ENCODE measurements at regions not wholly inside any gene's neighbourhood (a gene's known extent, or its start where the extent isn't known, plus 50 kb on each side); places are given as distances from the start of the nearest gene placed in this dataset.

- H3K27me3 Mint-ChIP-seq (ENCODE audit: low read depth in 3 of 3), result no peaks in the 10 kb centered on the region
- no peak for DNase-seq
- H3K9me3 Mint-ChIP-seq, result peaks cover 0 to 13% (median under 1%) of the 10 kb centered on the region in 6 donors
- no peaks in the 10 kb centered on the region for H3K36me3 Mint-ChIP-seq
- no peaks in the 10 kb centered on the region for H3K4me1 Mint-ChIP-seq
- H3K4me3 Mint-ChIP-seq, result no peak overlapping the region
- H3K27ac Mint-ChIP-seq, result no peak overlapping the region
Measured at GRCh38 chr2:40803900-40804299, 352.0 kb upstream of the SLC8A1 start.

- Mint-ChIP-seq H3K4me3 (no peak overlapping the region), H3K9me3 (peaks cover 0 to 16% (median 0%) of the 10 kb centered on the region in 6 donors), H3K36me3 (no peaks in the 10 kb centered on the region), H3K27me3 (ENCODE audit: low read depth in 3 of 3) (no peaks in the 10 kb centered on the region), H3K27ac (no peak overlapping the region), H3K4me1 (no peaks in the 10 kb centered on the region)
- DNase-seq, result no peak
Measured at GRCh38 chr2:40809156-40809555, 357.3 kb upstream of the SLC8A1 start.

GRCh38 chr2:40814616-40815015, 362.7 kb upstream of the SLC8A1 start:
- Mint-ChIP-seq H3K27ac (no peak overlapping the region), H3K36me3 (no peaks in the 10 kb centered on the region)

DNA sequence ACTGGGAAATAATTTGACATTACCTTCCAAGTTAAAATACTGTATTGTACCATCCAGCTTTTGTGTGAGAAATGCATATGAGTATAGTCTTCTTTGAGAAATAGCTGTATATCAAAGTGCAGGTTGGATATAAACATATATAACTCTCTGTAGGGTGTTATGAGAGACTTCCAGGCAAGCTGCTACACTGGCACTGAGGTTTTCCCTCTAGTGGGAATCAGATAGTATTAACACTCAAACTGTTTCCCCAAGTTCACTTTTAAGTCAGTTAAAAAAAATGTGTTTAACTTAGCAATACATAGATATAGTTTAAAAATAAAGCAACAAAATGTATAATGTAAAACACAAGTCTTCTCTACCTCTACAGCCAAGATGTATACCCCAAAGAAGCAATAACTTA, 368.4 kb upstream of the SLC8A1 start:
- Mint-ChIP-seq H3K4me3 (no peak overlapping the region), H3K27me3 (ENCODE audit: low read depth in 3 of 3) (no peaks in the 10 kb centered on the region), H3K27ac (no peak overlapping the region), H3K4me1 (peaks cover 0 to 9% of the 10 kb centered on the region in 2 donors), H3K36me3 (no peaks in the 10 kb centered on the region), H3K9me3 (peaks cover 0 to 8% (median 3%) of the 10 kb centered on the region in 6 donors)
- DNase-seq, result no peak

More at GRCh38 chr2:40814616-40815015, 362.7 kb upstream of the SLC8A1 start:
- peaks cover 0 to 13% (median 0%) of the 10 kb centered on the region in 6 donors for H3K9me3 Mint-ChIP-seq
- no peaks in the 10 kb centered on the region for H3K4me1 Mint-ChIP-seq
- H3K27me3 Mint-ChIP-seq (ENCODE audit: low read depth in 3 of 3), result no peaks in the 10 kb centered on the region
- DNase-seq, result no peak
- H3K4me3 Mint-ChIP-seq, result no peak overlapping the region

GRCh38 chr2:40823478-40823877, 371.6 kb upstream of the SLC8A1 start:
- Mint-ChIP-seq H3K4me3 (no peak overlapping the region), H3K27me3 (ENCODE audit: low read depth in 3 of 3) (no peaks in the 10 kb centered on the region), H3K4me1 (peaks cover 0 to 9% of the 10 kb centered on the region in 2 donors), H3K9me3 (peaks cover 0 to 6% (median 0%) of the 10 kb centered on the region in 6 donors), H3K36me3 (no peaks in the 10 kb centered on the region), H3K27ac (no peak overlapping the region)
- DNase-seq, result no peak

GRCh38 chr2:40824278-40824677, 372.4 kb upstream of the SLC8A1 start:
- Mint-ChIP-seq H3K4me3 (no peak overlapping the region), H3K4me1 (peaks cover 0 to 9% of the 10 kb centered on the region in 2 donors), H3K27me3 (ENCODE audit: low read depth in 3 of 3) (no peaks in the 10 kb centered on the region), H3K27ac (no peak overlapping the region), H3K9me3 (peaks cover 0 to 6% (median 2%) of the 10 kb centered on the region in 6 donors), H3K36me3 (no peaks in the 10 kb centered on the region)
- no peak for DNase-seq

GRCh38 chr2:40827392-40827791, 375.5 kb upstream of the SLC8A1 start:
- Mint-ChIP-seq H3K4me1 (peaks cover 0 to 9% of the 10 kb centered on the region in 2 donors), H3K36me3 (no peaks in the 10 kb centered on the region)

DNA sequence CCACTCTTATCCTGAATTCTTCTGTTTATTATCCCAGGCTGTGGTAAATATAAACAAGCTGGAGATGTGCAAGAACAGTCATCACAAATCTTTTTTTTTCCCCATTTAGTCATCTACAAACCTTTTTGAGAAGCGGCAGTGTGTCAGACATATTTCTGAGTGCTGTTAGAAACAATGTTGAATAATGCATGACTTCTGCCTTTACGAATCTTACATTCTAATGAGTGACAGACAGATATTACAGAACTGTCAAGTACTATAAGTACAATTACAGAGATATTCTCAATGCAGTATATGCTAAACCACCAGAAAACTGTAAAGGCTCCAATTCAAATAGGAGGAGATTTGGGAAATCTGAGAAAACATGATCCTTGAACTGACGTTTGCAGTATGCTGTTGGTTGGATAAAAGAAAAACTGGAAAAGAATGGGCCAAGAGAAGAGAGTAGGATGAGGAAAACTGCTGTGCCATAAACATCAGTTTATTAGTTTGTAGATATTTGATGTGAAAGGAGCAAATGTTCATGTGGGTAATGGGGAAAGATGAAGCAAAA, 379.5 kb upstream of the SLC8A1 start:
- no peak overlapping the region for H3K27ac Mint-ChIP-seq
- no peaks in the 10 kb centered on the region for H3K36me3 Mint-ChIP-seq
- no peak overlapping the region for H3K4me3 Mint-ChIP-seq
- DNase-seq, result no peak
- H3K27me3 Mint-ChIP-seq (ENCODE audit: low read depth in 3 of 3), result no peaks in the 10 kb centered on the region
- H3K9me3 Mint-ChIP-seq, result peaks cover 0 to 8% (median 3%) of the 10 kb centered on the region in 6 donors
- no peaks in the 10 kb centered on the region for H3K4me1 Mint-ChIP-seq

More at GRCh38 chr2:40827392-40827791, 375.5 kb upstream of the SLC8A1 start:
- no peak for DNase-seq
- no peak overlapping the region for H3K27ac Mint-ChIP-seq
- H3K4me3 Mint-ChIP-seq, result no peak overlapping the region
- H3K9me3 Mint-ChIP-seq, result peaks cover 0 to 6% (median 2%) of the 10 kb centered on the region in 6 donors
- H3K27me3 Mint-ChIP-seq (ENCODE audit: low read depth in 3 of 3), result no peaks in the 10 kb centered on the region

DNA sequence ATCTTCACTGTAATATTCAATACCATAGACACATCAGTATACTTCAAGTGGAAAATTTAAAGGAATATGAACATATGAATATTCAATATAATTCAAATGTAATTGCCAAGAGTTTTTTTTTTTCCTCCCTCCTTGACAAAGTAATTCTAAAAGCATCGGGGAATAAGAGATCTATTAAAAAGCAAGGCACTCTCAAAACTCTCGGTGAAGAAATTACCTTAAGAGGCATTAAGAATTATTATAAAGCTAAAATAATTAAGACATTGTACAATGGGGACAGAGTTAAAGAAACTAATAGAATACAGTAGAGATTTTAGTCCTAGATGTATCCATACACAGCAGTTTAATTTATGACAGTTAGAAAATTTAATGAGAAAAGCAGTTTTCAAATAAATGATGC, 390.0 kb upstream of the SLC8A1 start:
- H3K4me1 Mint-ChIP-seq, result no peaks in the 10 kb centered on the region

DNA sequence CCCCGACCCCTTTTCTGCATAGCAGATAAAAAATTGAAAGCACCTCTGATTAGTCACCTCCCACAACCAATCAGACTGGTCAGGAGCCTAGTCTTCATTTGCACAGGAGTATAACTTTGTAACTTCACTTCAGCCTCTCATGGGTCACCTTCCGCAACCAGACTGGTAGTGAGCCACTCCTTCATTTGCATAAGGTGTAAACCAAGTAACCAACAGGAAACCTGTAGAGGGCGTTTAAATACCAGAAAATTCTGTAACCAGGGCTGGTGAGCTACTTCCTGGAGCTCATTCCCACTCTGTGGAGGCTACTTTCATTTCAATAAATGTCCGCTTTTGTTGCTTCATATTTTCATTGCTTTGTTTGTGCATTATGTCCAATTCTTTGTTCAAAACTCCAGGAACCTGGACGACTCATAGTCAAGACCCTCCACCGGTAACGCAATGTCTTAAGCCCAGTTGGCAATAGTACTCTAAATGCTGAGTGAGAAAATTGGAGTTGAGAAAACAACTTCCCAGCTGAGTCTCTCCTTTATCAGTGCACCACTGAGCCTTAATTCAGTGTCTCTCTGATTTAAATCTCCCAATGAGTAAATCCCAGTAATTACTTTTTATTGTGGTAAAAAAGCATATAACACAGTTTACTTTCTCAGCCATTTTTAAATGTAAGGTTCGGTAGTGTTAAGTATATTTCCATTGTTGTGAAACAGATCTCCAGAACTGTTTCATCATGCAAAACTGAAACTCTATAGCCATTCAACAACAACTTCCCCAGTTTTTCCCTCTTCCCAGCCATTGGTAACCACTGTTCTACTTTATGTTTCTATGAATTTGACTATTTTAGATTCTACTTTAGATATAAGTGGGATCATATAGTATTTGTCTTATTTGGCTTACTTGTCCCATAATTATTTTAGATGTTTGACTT, 392.7 kb upstream of the SLC8A1 start:
- Mint-ChIP-seq H3K27ac (no peak overlapping the region), H3K4me3 (no peak overlapping the region), H3K9me3 (peaks cover 0 to 30% (median 3%) of the 10 kb centered on the region in 6 donors), H3K36me3 (no peaks in the 10 kb centered on the region), H3K4me1 (no peaks in the 10 kb centered on the region), H3K27me3 (ENCODE audit: low read depth in 3 of 3) (no peaks in the 10 kb centered on the region)
- DNase-seq, result no peak

More for the DNA sequence above, 390.0 kb upstream of the SLC8A1 start:
- Mint-ChIP-seq H3K27me3 (ENCODE audit: low read depth in 3 of 3) (no peaks in the 10 kb centered on the region), H3K4me3 (no peak overlapping the region), H3K27ac (no peak overlapping the region), H3K36me3 (no peaks in the 10 kb centered on the region), H3K9me3 (peaks cover 0 to 24% (median 4%) of the 10 kb centered on the region in 6 donors)
- no peak for DNase-seq

- H3K36me3 Mint-ChIP-seq, result no peaks in the 10 kb centered on the region
- no peak for DNase-seq
Measured at GRCh38 chr2:40851661-40852060, 399.8 kb upstream of the SLC8A1 start.

DNA sequence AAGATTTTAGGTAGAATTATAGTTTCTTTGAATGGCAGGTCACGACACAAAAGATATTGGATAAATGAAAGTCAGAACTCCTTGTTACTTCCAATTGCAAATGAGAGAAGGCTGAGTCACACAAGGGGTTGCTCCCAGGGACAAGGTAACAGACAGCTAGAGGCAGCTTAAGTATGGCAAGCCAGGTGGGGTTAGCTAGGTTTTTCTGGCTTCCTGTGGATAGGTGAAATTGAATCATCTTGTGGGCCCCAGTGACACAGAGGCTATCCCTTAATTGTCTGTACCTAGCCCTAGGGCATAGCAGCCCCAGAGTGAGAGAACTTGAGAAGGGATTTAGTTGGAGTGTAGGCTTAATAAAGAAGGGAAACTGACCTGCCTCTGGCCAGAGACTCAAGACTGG, 407.7 kb upstream of the SLC8A1 start:
- DNase-seq, result no peak
- Mint-ChIP-seq H3K4me3 (no peak overlapping the region), H3K27ac (no peak overlapping the region), H3K9me3 (peaks cover 4 to 15% (median 6%) of the 10 kb centered on the region in 6 donors), H3K36me3 (no peaks in the 10 kb centered on the region), H3K27me3 (ENCODE audit: low read depth in 3 of 3) (peaks cover 0 to 1% (median 0%) of the 10 kb centered on the region in 3 donors), H3K4me1 (no peaks in the 10 kb centered on the region)

More at GRCh38 chr2:40851661-40852060, 399.8 kb upstream of the SLC8A1 start:
- no peak overlapping the region for H3K4me3 Mint-ChIP-seq
- peaks cover 12 to 32% (median 17%) of the 10 kb centered on the region in 6 donors for H3K9me3 Mint-ChIP-seq
- peaks cover 0 to 1% (median 0%) of the 10 kb centered on the region in 3 donors for H3K27me3 Mint-ChIP-seq (ENCODE audit: low read depth in 3 of 3)
- H3K27ac Mint-ChIP-seq, result no peak overlapping the region
- H3K4me1 Mint-ChIP-seq, result no peaks in the 10 kb centered on the region

- DNase-seq, result no peak
- Mint-ChIP-seq H3K27ac (no peak overlapping the region), H3K4me1 (no peaks in the 10 kb centered on the region), H3K27me3 (ENCODE audit: low read depth in 3 of 3) (peaks cover 0 to 2% (median 0%) of the 10 kb centered on the region in 3 donors), H3K9me3 (peaks cover 0 to 29% (median 13%) of the 10 kb centered on the region in 6 donors), H3K36me3 (no peaks in the 10 kb centered on the region), H3K4me3 (no peak overlapping the region)
Measured at GRCh38 chr2:40867829-40868228, 415.9 kb upstream of the SLC8A1 start.

GRCh38 chr2:40872580-40872979, 420.7 kb upstream of the SLC8A1 start:
- Mint-ChIP-seq H3K27me3 (ENCODE audit: low read depth in 3 of 3) (peaks cover 0 to 1% (median 0%) of the 10 kb centered on the region in 3 donors), H3K9me3 (peaks cover 0 to 18% (median 8%) of the 10 kb centered on the region in 6 donors), H3K4me3 (no peak overlapping the region), H3K4me1 (no peaks in the 10 kb centered on the region), H3K36me3 (no peaks in the 10 kb centered on the region), H3K27ac (no peak overlapping the region)
- DNase-seq, result no peak

All from immature natural killer cell (primary cell).